Fibroblast of skin of abdomen (primary cell): ENCODE measurements at regions not wholly inside any gene's neighbourhood (a gene's known extent, or its start where the extent isn't known, plus 50 kb on each side); places are given as distances from the start of the nearest gene placed in this dataset.
A peak's percentile ranks its signal among the peaks of the same experiment; 100 is the strongest.

Experiments used
- DNase-seq: peaks from one replicate; pipeline ENCODE4 v3.0.0-alpha.2; 2013

GRCh38 chr1:106925750-106926149, 130.7 kb upstream of the PRMT6 start:
- no peak for DNase-seq

- DNase-seq, result peak; percentile 61
These were observed 129.5 kb upstream of the PRMT6 start for GRCh38 chr1:106926803-106927582.

- DNase-seq, result peak; percentile 97
These were observed 119.4 kb upstream of the PRMT6 start for GRCh38 chr1:106937104-106937503.

- DNase-seq, result no peak
These were observed 111.8 kb upstream of the PRMT6 start for GRCh38 chr1:106944721-106945120.

- peak; percentile 61 for DNase-seq
These were observed 103.7 kb upstream of the PRMT6 start for GRCh38 chr1:106952776-106953175.

GRCh38 chr1:106954661-106955229, 101.7 kb upstream of the PRMT6 start:
- DNase-seq, result peak; percentile 39

GRCh38 chr1:106956721-106957120, 99.8 kb upstream of the PRMT6 start:
- DNase-seq, result peak; percentile 82

- DNase-seq, result no peak
These were observed 98.7 kb upstream of the PRMT6 start for GRCh38 chr1:106957795-106958194.

- DNase-seq, result no peak
These were observed 96.1 kb upstream of the PRMT6 start for GRCh38 chr1:106960412-106960811.

GRCh38 chr1:106961646-106962045, 94.8 kb upstream of the PRMT6 start:
- DNase-seq, result no peak

GRCh38 chr1:106962591-106962990, 93.9 kb upstream of the PRMT6 start:
- peak; percentile 8 for DNase-seq

GRCh38 chr1:106964495-106964894, 92.0 kb upstream of the PRMT6 start:
- no peak for DNase-seq

GRCh38 chr1:106968644-106969043, 87.8 kb upstream of the PRMT6 start:
- DNase-seq, result no peak

- no peak for DNase-seq
These were observed 86.7 kb upstream of the PRMT6 start for GRCh38 chr1:106969731-106970130.

- DNase-seq, result no peak
These were observed 84.4 kb upstream of the PRMT6 start for GRCh38 chr1:106972074-106972473.

- no peak for DNase-seq
These were observed 80.5 kb upstream of the PRMT6 start for GRCh38 chr1:106975944-106976343.

- peak; percentile 69 for DNase-seq
These were observed 77.8 kb upstream of the PRMT6 start for GRCh38 chr1:106978477-106979322.

GRCh38 chr1:106979371-106979770, 77.1 kb upstream of the PRMT6 start:
- no peak for DNase-seq

GRCh38 chr1:106980121-106980520, 76.4 kb upstream of the PRMT6 start:
- peak; percentile 50 for DNase-seq

GRCh38 chr1:106984801-106985200, 71.7 kb upstream of the PRMT6 start:
- DNase-seq, result no peak

GRCh38 chr1:106986603-106987002, 69.9 kb upstream of the PRMT6 start:
- DNase-seq, result no peak

- no peak for DNase-seq
These were observed 60.5 kb upstream of the PRMT6 start for GRCh38 chr1:106995970-106996369.

GRCh38 chr1:106998431-106999002, 58.0 kb upstream of the PRMT6 start:
- no peak for DNase-seq
